IMR-90 (cell line): ENCODE measurements at regions not wholly inside any gene's neighbourhood (a gene's known extent, or its start where the extent isn't known, plus 50 kb on each side); places are given as distances from the start of the nearest gene placed in this dataset.

Experiments
- ATAC-seq: fragments of 200-7000 bp; cut with Tn5 transposase; 2 replicates; pipeline ENCODE4 v1.9.1; 2020; ENCODE audit warnings: low read depth, mild to moderate bottlenecking, moderate library complexity
- BruUV-seq: library from RNA; stranded (reverse); fragments of 400-500 nt; replicated peaks from 2 replicates; lab custom pipeline; 2021; lab: Mats Ljungman, UMichigan
- CTCF ChIA-PET: fragments of 300-600 bp; formaldehyde crosslinking; extraction: SDS; loops from one replicate; lab custom pipeline; 2021; ENCODE audit warnings: antibody characterized with exemption; lab: Yijun Ruan, JAX
- POLR2A ChIA-PET: fragments of 300-600 bp; sonication (Branson Sonifier 250); formaldehyde crosslinking; loops from one replicate; lab custom pipeline; 2022; ENCODE audit warnings: antibody characterized with exemption; ENCODE audit not compliant: unreplicated experiment; lab: Charles Lee
- DNase-seq: peaks from one replicate; pipeline ENCODE4 v3.0.0; 2013
- H2AFZ ChIP-seq: replicated peaks from 2 replicates; pipeline ENCODE3; 2013; ENCODE audit warnings: low read length, mild to moderate bottlenecking; ENCODE audit not compliant: poor library complexity
- H2AK5ac ChIP-seq: 2 replicates; pipeline ENCODE4 v1.6.1; 2013; ENCODE audit warnings: low read depth, low read length, inconsistent platforms
- H2AK9ac ChIP-seq: replicated peaks from 2 replicates; pipeline ENCODE3; 2013; ENCODE audit warnings: mild to moderate bottlenecking, low read depth, low read length, moderate library complexity; ENCODE audit not compliant: poor library complexity
- H2BK120ac ChIP-seq: 2 replicates; pipeline ENCODE4 v1.6.1; 2013; ENCODE audit warnings: low read depth, low read length, inconsistent platforms
- H2BK15ac ChIP-seq: 3 replicates; pipeline ENCODE4 v1.6.1; 2013; ENCODE audit warnings: low read depth, low read length, inconsistent platforms
- H2BK20ac ChIP-seq: 2 replicates; pipeline ENCODE4 v1.6.1; 2013; ENCODE audit warnings: low read depth, mild to moderate bottlenecking, inconsistent platforms, low read length, moderate library complexity
- H2BK5ac ChIP-seq: 2 replicates; pipeline ENCODE4 v1.6.1; 2013; ENCODE audit warnings: mild to moderate bottlenecking, low read depth, low read length, inconsistent platforms; ENCODE audit not compliant: poor library complexity, severe bottlenecking
- H3K14ac ChIP-seq: replicated peaks from 2 replicates; pipeline ENCODE4 v1.6.1; 2013; ENCODE audit warnings: low read depth, low read length, inconsistent platforms
- H3K18ac ChIP-seq: 2 replicates; pipeline ENCODE4 v1.6.1; 2013; ENCODE audit warnings: low read depth, low read length, control low read depth
- H3K23ac ChIP-seq: 2 replicates; pipeline ENCODE4 v1.6.1; 2013; ENCODE audit warnings: low read depth, low read length, inconsistent platforms
- H3K27ac ChIP-seq: 2 replicates; pipeline ENCODE4 v1.5.1; 2013; ENCODE audit warnings: mild to moderate bottlenecking, control low read depth, low read length; ENCODE audit not compliant: insufficient read depth
- H3K27me3 ChIP-seq: 2 replicates; pipeline ENCODE4 v1.6.1; 2013; ENCODE audit warnings: low read length; ENCODE audit not compliant: control insufficient read depth, insufficient read depth
- H3K36me3 ChIP-seq: 2 replicates; pipeline ENCODE4 v1.6.1; 2013; ENCODE audit warnings: low read length, mixed read lengths; ENCODE audit not compliant: control insufficient read depth, insufficient read depth
- H3K4ac ChIP-seq: 2 replicates; pipeline ENCODE4 v1.6.1; 2013; ENCODE audit warnings: low read depth, low read length, inconsistent platforms
- H3K4me1 ChIP-seq: 2 replicates; pipeline ENCODE4 v1.6.1; 2013; ENCODE audit warnings: low read length, mixed read lengths; ENCODE audit not compliant: control insufficient read depth, insufficient read depth
- H3K4me2 ChIP-seq: 2 replicates; pipeline ENCODE4 v1.6.1; 2013; ENCODE audit warnings: low read depth, mild to moderate bottlenecking, control low read depth, low read length, moderate library complexity
- H3K4me3 ChIP-seq: 2 replicates; pipeline ENCODE4 v1.5.1; 2013; ENCODE audit warnings: low read depth, mild to moderate bottlenecking, control low read depth, low read length, moderate library complexity; ENCODE audit not compliant: insufficient read depth
- H3K56ac ChIP-seq: 2 replicates; pipeline ENCODE4 v1.6.1; 2013; ENCODE audit warnings: low read length, inconsistent platforms; ENCODE audit not compliant: insufficient read depth; ENCODE audit errors: extremely low read depth
- H3K79me1 ChIP-seq, 2 experiments: 2 replicates each; pipeline ENCODE4 v1.6.1; 2013; ENCODE audit warnings: low read length in 2 of 2, inconsistent platforms in 1 of 2, low read depth in 1 of 2
- H3K9ac ChIP-seq: 2 replicates; pipeline ENCODE4 v1.6.1; 2013; ENCODE audit warnings: low read depth, low read length, control low read depth
- H3K9me1 ChIP-seq: 2 replicates; pipeline ENCODE4 v1.6.1; 2013; ENCODE audit warnings: low read length, inconsistent platforms; ENCODE audit not compliant: insufficient read depth
- H3K9me3 ChIP-seq: 2 replicates; pipeline ENCODE4 v1.6.1; 2013; ENCODE audit warnings: low read length; ENCODE audit not compliant: control insufficient read depth, insufficient read depth
- H4K20me1 ChIP-seq: 2 replicates; pipeline ENCODE4 v1.6.1; 2013; ENCODE audit warnings: low read length, inconsistent platforms; ENCODE audit not compliant: insufficient read depth
- H4K5ac ChIP-seq: 2 replicates; pipeline ENCODE4 v1.6.1; 2013; ENCODE audit warnings: mild to moderate bottlenecking, low read depth, low read length, control low read depth
- H4K8ac ChIP-seq, 2 experiments: 2 replicates each; pipeline ENCODE4 v1.6.1; 2013; ENCODE audit warnings: low read depth in 2 of 2, low read length in 2 of 2, control low read depth in 1 of 2, inconsistent platforms in 1 of 2
- H4K91ac ChIP-seq: 2 replicates; pipeline ENCODE4 v1.6.1; 2013; ENCODE audit warnings: low read depth, low read length, inconsistent platforms; ENCODE audit not compliant: insufficient read depth
- BHLHE40 ChIP-seq: fragments of 150-350 bp; IDR thresholded peaks from 2 replicates; pipeline ENCODE4 v1.6.1; 2016; ENCODE audit warnings: mild to moderate bottlenecking, low read depth, low read length
- CEBPB ChIP-seq: IDR thresholded peaks from 2 replicates; pipeline ENCODE4 v1.6.1; 2012; ENCODE audit warnings: low read depth, low read length, improper control_type of control experiment
- CHD1 ChIP-seq: IDR thresholded peaks from 2 replicates; pipeline ENCODE4 v1.6.1; 2012; ENCODE audit warnings: low read depth, low read length, improper control_type of control experiment
- FOS ChIP-seq: fragments of 150-350 bp; IDR thresholded peaks from 2 replicates; pipeline ENCODE4 v1.6.1; 2016; ENCODE audit warnings: low read depth, low read length
- MAFK ChIP-seq: IDR thresholded peaks from 2 replicates; pipeline ENCODE4 v1.6.1; 2012; ENCODE audit warnings: low read depth, low read length, improper control_type of control experiment
- MAZ ChIP-seq: IDR thresholded peaks from 2 replicates; pipeline ENCODE4 v1.6.1; 2012; ENCODE audit warnings: low read depth, mild to moderate bottlenecking, low read length, improper control_type of control experiment, moderate library complexity, borderline replicate concordance
- MXI1 ChIP-seq: IDR thresholded peaks from 2 replicates; pipeline ENCODE4 v1.6.1; 2012; ENCODE audit warnings: low read depth, mild to moderate bottlenecking, low read length, moderate library complexity, borderline replicate concordance
- NFE2L2 ChIP-seq: fragments of 150-350 bp; IDR thresholded peaks from 2 replicates; pipeline ENCODE4 v1.6.1; 2016; ENCODE audit warnings: low read depth, mild to moderate bottlenecking, low read length
- POLR2A ChIP-seq: IDR thresholded peaks from 2 replicates; pipeline ENCODE4 v1.6.1; 2012; ENCODE audit warnings: mild to moderate bottlenecking, low read depth, low read length
- RAD21 ChIP-seq: IDR thresholded peaks from 2 replicates; pipeline ENCODE4 v1.6.1; 2012; ENCODE audit warnings: low read length, improper control_type of control experiment
- RCOR1 ChIP-seq: IDR thresholded peaks from 2 replicates; pipeline ENCODE4 v1.6.1; 2012; ENCODE audit warnings: mild to moderate bottlenecking, low read length, improper control_type of control experiment; ENCODE audit not compliant: insufficient replicate concordance
- RFX5 ChIP-seq: IDR thresholded peaks from 2 replicates; pipeline ENCODE4 v1.8.0; 2012; ENCODE audit warnings: low read depth, mild to moderate bottlenecking, low read length, moderate library complexity
- SMC3 ChIP-seq: fragments of 150-350 bp; IDR thresholded peaks from 2 replicates; pipeline ENCODE4 v1.6.1; 2016; ENCODE audit warnings: low read depth, mild to moderate bottlenecking, antibody characterized with exemption, low read length, moderate library complexity
- USF2 ChIP-seq: fragments of 150-350 bp; IDR thresholded peaks from 2 replicates; pipeline ENCODE4 v1.6.1; 2017; ENCODE audit warnings: mild to moderate bottlenecking, antibody characterized with exemption, low read length, low read depth
- WGBS, 2 experiments: methylation state at CpG; one replicate each; pipeline versions ENCODE4 v1.1.5 to v1.1.7; 2013; ENCODE audit warnings: missing lambda C conversion rate in 2 of 2; ENCODE audit not compliant: insufficient read length in 1 of 2; ENCODE audit errors: extremely low coverage in 2 of 2; 5-methylcytosine and 5-hydroxymethylcytosine counted together
- dilution Hi-C: fragments of 300-500 bp; cut with HindIII; formaldehyde crosslinking; loops from one replicate; pipeline ENCODE4 v1.14.3; 2018; ENCODE audit warnings: low sequenced_read_pairs; ENCODE audit not compliant: unreplicated experiment
- in situ Hi-C: fragments of 300-500 bp; cut with MboI; formaldehyde crosslinking; loops from 3 replicates; pipeline ENCODE4 v1.14.3; 2019; ENCODE audit warnings: low sequenced_read_pairs, inconsistent platforms, mixed read lengths
- intact Hi-C: fragments of 100-400 bp; cut with micrococcal nuclease; formaldehyde crosslinking; loops from 2 replicates; pipeline ENCODE4 v1.10.0; 2022
- TF ChIP-seq, protein P1 (sequence below): fragments of 150-350 bp; IDR thresholded peaks from 2 replicates; pipeline ENCODE4 v1.6.1; 2016; ENCODE audit warnings: low read depth, mild to moderate bottlenecking, low read length, moderate library complexity, borderline replicate concordance
- TF ChIP-seq, protein P2 (sequence below): conservative IDR thresholded peaks from 2 replicates; pipeline ENCODE4 v1.5.1; 2012; ENCODE audit warnings: mild to moderate bottlenecking, low read depth, low read length, improper control_type of control experiment

GRCh38 chr12:67057072-67057471 lies 212.1 kb upstream of the CAND1 start:
- Histone ChIP-seq H3K79me1 (no peaks in the 10 kb centered on the region), H2AK9ac (no peak overlapping the region), H3K27ac (no peak overlapping the region), H2AK5ac (no peak overlapping the region), H2BK20ac (no peak overlapping the region), H3K36me3 (no peaks in the 10 kb centered on the region), H3K4me3 (no peak overlapping the region), H3K9me1 (no peaks in the 10 kb centered on the region), H2AFZ (no peak overlapping the region), H3K56ac (no peak overlapping the region), H4K5ac (no peak overlapping the region), H3K9me3 (no peaks in the 10 kb centered on the region), H3K4ac (no peak overlapping the region), H3K27me3 (no peaks in the 10 kb centered on the region), H3K4me1 (no peaks in the 10 kb centered on the region), H3K4me2 (no peak overlapping the region), H4K8ac (no peak overlapping the region), H2BK120ac (no peak overlapping the region), H2BK5ac (no peak overlapping the region), H3K9ac (no peak overlapping the region), H2BK15ac (no peak overlapping the region), H4K91ac (no peak overlapping the region), H4K20me1 (no peaks in the 10 kb centered on the region), H3K14ac (no peak overlapping the region), H3K18ac (no peak overlapping the region), H3K23ac (no peak overlapping the region)
- dilution Hi-C loops = no loop called here
- BruUV-seq = no TSS peak
- POLR2A ChIA-PET = no interaction called here
- TF ChIP-seq, protein P1, sequence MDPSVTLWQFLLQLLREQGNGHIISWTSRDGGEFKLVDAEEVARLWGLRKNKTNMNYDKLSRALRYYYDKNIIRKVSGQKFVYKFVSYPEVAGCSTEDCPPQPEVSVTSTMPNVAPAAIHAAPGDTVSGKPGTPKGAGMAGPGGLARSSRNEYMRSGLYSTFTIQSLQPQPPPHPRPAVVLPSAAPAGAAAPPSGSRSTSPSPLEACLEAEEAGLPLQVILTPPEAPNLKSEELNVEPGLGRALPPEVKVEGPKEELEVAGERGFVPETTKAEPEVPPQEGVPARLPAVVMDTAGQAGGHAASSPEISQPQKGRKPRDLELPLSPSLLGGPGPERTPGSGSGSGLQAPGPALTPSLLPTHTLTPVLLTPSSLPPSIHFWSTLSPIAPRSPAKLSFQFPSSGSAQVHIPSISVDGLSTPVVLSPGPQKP = no peak
- no peak for TF ChIP-seq MAZ
- TF ChIP-seq RAD21 = no peak
- no peak for TF ChIP-seq RFX5
- TF ChIP-seq MXI1 = no peak
- no peak for TF ChIP-seq CEBPB
- TF ChIP-seq SMC3 = no peak
- TF ChIP-seq FOS = no peak
- no peak for TF ChIP-seq POLR2A
- no peak for TF ChIP-seq NFE2L2
- TF ChIP-seq BHLHE40 = no peak
- TF ChIP-seq, protein P2, sequence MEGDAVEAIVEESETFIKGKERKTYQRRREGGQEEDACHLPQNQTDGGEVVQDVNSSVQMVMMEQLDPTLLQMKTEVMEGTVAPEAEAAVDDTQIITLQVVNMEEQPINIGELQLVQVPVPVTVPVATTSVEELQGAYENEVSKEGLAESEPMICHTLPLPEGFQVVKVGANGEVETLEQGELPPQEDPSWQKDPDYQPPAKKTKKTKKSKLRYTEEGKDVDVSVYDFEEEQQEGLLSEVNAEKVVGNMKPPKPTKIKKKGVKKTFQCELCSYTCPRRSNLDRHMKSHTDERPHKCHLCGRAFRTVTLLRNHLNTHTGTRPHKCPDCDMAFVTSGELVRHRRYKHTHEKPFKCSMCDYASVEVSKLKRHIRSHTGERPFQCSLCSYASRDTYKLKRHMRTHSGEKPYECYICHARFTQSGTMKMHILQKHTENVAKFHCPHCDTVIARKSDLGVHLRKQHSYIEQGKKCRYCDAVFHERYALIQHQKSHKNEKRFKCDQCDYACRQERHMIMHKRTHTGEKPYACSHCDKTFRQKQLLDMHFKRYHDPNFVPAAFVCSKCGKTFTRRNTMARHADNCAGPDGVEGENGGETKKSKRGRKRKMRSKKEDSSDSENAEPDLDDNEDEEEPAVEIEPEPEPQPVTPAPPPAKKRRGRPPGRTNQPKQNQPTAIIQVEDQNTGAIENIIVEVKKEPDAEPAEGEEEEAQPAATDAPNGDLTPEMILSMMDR = no peak
- no peak for TF ChIP-seq RCOR1
- no peak for TF ChIP-seq CHD1
- TF ChIP-seq USF2 = no peak
- no peak for TF ChIP-seq MAFK
- DNase-seq = no peak
- CTCF ChIA-PET = no interaction called here
- intact Hi-C loops = no loop called here
- WGBS, 2 experiments = no CpG with 5 or more reads among the region's 5 CpGs
- no peak for ATAC-seq
- in situ Hi-C loops = no loop called here
